ENCODE measurements at regions not wholly inside any gene's neighbourhood (a gene's known extent, or its start where the extent isn't known, plus 50 kb on each side); places are given as distances from the start of the nearest gene placed in this dataset.

DNA sequence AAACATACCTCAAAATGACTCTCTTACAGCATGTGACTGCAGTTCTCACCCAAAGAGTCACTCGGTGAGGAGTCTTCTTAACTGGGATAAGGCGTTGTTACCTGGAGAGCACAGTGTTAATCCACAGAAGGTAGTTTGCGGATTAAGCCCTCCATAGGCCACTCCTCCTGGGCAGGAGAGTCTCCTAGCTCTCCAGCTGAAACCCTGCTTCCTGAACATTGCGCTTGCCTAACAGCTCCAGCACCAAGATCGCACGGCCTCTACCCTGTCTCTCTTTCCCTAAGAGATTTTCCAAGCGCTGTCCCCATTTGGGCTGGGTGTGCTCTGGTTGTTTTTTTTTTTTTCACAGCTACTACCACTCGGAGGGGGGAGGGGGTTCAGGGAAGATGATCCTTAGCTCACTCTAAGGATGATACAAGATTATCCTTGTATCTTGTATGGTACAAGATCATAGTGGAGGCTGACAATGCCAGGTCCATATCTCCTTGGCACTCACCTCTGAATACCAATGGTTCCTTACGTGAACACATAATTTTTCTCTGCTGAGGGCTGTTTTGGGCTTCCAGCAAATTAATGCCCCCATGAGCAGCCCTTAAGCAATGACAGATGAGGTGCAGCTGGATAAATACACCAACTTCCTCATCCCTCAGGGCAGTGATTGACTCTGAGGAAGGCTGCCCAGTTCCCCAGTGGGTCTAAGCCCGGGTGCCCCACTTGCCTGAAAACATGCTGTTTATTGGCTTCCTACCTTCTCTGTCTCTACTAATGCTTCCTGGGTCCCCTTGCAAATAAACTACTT, 185.2 kb upstream of the TSC22D2 start:
- FAIRE-seq (no peak), DNase-seq (ENCODE audit: extremely low read depth in 1 of 4, low spot score in 3 of 4) (no peak), ATAC-seq (peak; percentile 24; the same call in 1 of the 3 replicates)
- H3K4me2 ChIP-seq (ENCODE audit: insufficient read depth, low read length), result no peak overlapping the region
- H3K79me2 ChIP-seq (ENCODE audit: control insufficient read depth, insufficient read depth, low read length), result no peaks in the 10 kb centered on the region
- H3K9ac ChIP-seq (ENCODE audit: insufficient read depth in 1 of 2, low read depth in 2 of 2, low read length in 2 of 2), result no peak overlapping the region
- no peaks in the 10 kb centered on the region for H4K20me1 ChIP-seq (replicated peaks; ENCODE audit: control insufficient read depth, insufficient read depth, low read length)
- no peaks in the 10 kb centered on the region for H3K36me3 ChIP-seq (ENCODE audit: control insufficient read depth, insufficient read depth, low read length)
- H3K9me3 ChIP-seq (replicated peaks; ENCODE audit: control insufficient read depth, insufficient read depth, low read depth, low read length), result no peaks in the 10 kb centered on the region
- ChIA-PET CTCF (ENCODE audit: low intra/inter-chr PET ratio) (no interaction called here), POLR2A (interaction anchor here (0.7 to 1.7 kb wide), 2 partner anchors 11 to 1145 kb away, joined by 3 to 4 read pairs; no protein-coding TSS in a partner anchor)
- no peak overlapping the region for H2AFZ ChIP-seq (ENCODE audit: low read depth, low read length)
- no peaks in the 10 kb centered on the region for H3K9me1 ChIP-seq (ENCODE audit: control insufficient read depth, insufficient read depth, low read length)
- H3K27ac ChIP-seq (ENCODE audit: extremely low read depth, low read depth, low read length), result no peak overlapping the region
- H3K4me1 ChIP-seq (replicated peaks in 1 of 2; ENCODE audit: control insufficient read depth in 2 of 2, insufficient read depth in 2 of 2, low read length in 2 of 2), result peaks cover 0 to 5% of the 10 kb centered on the region in 2 experiments; a peak in 1 of 5 replicates
- no TSS peak for BruUV-seq (replicated peaks)
- peaks cover 18 to 50% of the 10 kb centered on the region in 2 experiments for H3K27me3 ChIP-seq (ENCODE audit: control insufficient read depth in 2 of 2, insufficient read depth in 2 of 2, low read length in 2 of 2)
- in situ Hi-C loops (cut with MboI), result no loop called here
- intact Hi-C loops (cut with micrococcal nuclease), result loop anchor here (5.0 kb wide), 2 partner anchors 456 to 644 kb away; no protein-coding TSS in a partner anchor
- WGBS (ENCODE audit: insufficient coverage, low coverage, missing lambda C conversion rate), result 17% methylated on average over 10 of the region's 10 CpGs
- H3K4me3 ChIP-seq, result no peak overlapping the region
- TF ChIP-seq ZNF57 (CRISPR knock-in tag; IDR thresholded peaks at IDR 0.05) (no peak), MTA1 (IDR thresholded peaks at IDR 0.05; ENCODE audit: borderline replicate concordance) (no peak), MAFG (tag; conservative IDR thresholded peaks at IDR 0.05) (no peak), ZFPM2 (CRISPR knock-in tag; IDR thresholded peaks at IDR 0.05) (no peak), GTF2E2 (tag; IDR thresholded peaks at IDR 0.05) (no peak)
- TF ChIP-seq, protein P1, sequence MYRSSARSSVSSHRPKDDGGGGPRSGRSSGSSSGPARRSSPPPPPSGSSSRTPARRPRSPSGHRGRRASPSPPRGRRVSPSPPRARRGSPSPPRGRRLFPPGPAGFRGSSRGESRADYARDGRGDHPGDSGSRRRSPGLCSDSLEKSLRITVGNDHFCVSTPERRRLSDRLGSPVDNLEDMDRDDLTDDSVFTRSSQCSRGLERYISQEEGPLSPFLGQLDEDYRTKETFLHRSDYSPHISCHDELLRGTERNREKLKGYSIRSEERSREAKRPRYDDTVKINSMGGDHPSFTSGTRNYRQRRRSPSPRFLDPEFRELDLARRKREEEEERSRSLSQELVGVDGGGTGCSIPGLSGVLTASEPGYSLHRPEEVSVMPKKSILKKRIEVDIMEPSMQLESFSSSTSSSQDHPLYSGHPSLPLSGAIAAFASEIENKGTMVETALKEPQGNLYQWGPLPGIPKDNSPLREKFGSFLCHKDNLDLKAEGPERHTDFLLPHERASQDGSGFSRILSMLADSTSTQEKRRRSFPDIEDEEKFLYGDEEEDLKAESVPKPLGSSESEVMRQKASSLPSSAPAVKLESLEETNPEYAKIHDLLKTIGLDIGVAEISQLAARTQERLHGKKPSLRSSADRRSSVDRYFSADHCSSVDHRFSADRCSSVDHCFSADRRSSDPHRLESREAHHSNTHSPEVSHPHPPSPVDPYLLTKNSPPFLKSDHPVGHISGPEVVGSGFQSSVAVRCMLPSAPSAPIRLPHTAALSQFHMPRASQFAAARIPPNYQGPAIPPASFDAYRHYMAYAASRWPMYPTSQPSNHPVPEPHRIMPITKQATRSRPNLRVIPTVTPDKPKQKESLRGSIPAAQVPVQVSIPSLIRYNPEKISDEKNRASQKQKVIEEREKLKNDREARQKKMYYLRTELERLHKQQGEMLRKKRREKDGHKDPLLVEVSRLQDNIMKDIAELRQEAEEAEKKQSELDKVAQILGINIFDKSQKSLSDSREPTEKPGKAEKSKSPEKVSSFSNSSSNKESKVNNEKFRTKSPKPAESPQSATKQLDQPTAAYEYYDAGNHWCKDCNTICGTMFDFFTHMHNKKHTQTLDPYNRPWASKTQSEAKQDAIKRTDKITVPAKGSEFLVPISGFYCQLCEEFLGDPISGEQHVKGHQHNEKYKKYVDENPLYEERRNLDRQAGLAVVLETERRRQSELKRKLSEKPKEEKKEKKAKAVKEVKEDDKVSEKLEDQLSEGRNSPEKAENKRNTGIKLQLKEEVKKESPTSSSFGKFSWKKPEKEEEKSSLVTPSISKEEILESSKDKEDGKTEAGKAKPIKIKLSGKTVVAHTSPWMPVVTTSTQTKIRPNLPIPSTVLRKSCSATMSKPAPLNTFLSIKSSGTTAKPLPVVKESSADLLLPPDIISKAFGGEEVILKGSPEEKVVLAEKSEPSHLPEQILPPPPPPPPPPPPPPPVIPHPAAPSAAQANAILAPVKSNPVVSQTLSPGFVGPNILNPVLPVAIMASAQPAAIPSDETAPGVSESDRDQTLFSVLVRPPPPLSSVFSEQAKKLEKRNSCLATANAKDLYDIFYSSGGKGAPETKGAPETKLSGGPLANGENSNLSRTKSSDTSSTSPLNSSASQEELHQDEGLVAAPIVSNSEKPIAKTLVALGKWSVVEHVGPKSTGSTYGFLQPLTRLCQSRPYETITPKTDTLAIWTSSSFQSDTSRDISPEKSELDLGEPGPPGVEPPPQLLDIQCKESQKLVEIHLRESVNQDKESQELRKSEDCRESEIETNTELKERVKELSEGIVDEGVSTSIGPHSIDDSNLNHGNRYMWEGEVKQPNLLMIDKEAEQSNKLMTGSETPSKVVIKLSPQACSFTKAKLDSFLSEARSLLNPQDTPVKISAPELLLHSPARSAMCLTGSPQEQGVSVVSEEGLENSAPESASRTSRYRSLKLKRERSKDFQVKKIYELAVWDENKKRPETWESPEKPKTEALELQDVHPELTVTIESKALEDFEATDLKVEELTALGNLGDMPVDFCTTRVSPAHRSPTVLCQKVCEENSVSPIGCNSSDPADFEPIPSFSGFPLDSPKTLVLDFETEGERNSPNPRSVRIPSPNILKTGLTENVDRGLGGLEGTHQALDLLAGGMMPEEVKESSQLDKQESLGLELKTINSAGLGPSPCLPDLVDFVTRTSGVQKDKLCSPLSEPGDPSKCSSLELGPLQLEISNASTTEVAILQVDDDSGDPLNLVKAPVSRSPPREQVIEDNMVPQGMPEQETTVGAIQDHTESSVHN (IDR thresholded peaks at IDR 0.05; ENCODE audit: borderline replicate concordance in 1 of 2, low read depth in 1 of 2), result no peak
- TF ChIP-seq, protein P2, sequence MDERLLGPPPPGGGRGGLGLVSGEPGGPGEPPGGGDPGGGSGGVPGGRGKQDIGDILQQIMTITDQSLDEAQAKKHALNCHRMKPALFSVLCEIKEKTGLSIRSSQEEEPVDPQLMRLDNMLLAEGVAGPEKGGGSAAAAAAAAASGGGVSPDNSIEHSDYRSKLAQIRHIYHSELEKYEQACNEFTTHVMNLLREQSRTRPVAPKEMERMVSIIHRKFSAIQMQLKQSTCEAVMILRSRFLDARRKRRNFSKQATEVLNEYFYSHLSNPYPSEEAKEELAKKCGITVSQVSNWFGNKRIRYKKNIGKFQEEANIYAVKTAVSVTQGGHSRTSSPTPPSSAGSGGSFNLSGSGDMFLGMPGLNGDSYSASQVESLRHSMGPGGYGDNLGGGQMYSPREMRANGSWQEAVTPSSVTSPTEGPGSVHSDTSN (CRISPR knock-in tag; IDR thresholded peaks at IDR 0.05; ENCODE audit: low read depth), result no peak
- TF ChIP-seq, protein P2 (tag; conservative IDR thresholded peaks at IDR 0.05; ENCODE audit: low read depth), result no peak
- TF ChIP-seq, protein P3, sequence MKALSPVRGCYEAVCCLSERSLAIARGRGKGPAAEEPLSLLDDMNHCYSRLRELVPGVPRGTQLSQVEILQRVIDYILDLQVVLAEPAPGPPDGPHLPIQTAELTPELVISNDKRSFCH (CRISPR knock-in tag; IDR thresholded peaks at IDR 0.05), result no peak
- TF ChIP-seq, protein P3 (tag; IDR thresholded peaks at IDR 0.05), result no peak
